ENCODE measurements at regions not wholly inside any gene's neighbourhood (a gene's known extent, or its start where the extent isn't known, plus 50 kb on each side); places are given as distances from the start of the nearest gene placed in this dataset.
"Not testable (repeated sequence)": the region's sequence is repeated elsewhere in the genome, so short reads cannot be mapped to it uniquely, and the experiment has no call there.

DNA sequence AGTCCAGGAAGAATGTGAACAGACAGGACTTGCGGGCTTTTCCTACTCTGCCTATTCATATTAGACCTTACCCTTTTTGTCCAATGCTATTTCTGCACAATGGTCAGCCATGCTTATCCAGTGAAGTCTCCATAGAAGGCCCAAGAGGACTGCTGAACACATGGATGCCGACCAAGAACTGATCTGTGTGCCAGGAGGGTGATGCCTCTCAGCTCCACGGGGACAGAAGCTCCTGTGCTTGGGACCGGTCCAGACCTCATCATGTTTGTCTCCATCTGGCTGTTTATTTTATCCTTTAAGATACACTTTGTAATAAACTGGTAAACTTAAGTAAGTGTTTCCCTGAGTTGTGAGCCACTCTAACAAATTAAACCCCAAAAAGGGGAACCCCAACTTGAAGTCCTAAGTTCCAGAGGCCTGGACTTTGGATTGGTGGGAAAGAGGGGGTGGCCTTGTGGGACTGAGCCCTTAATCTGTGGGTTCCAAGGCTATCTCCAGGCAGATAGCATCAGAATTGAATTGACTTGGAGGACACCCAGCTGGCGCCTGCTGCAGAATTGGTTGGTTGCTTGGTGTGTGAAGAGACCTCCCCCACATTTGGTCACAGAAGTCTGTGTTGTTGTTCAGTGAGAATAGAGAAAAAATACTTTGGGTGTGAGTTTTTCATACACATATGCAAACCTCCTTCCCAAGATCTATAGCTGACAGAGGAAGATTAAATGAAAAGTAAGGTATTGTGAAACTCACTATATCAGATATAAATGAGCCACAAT, 57.9 kb upstream of the ANKH start:
- DNase-seq = no peak

GRCh38 chr5:14928661-14929060, 57.1 kb upstream of the ANKH start:
- DNase-seq = no peak

GRCh38 chr5:14925326-14925725, 53.7 kb upstream of the ANKH start:
- DNase-seq = no peak

- DNase-seq = not testable (repeated sequence)
Observed at GRCh38 chr5:14922952-14923351, 51.4 kb upstream of the ANKH start.

DNA sequence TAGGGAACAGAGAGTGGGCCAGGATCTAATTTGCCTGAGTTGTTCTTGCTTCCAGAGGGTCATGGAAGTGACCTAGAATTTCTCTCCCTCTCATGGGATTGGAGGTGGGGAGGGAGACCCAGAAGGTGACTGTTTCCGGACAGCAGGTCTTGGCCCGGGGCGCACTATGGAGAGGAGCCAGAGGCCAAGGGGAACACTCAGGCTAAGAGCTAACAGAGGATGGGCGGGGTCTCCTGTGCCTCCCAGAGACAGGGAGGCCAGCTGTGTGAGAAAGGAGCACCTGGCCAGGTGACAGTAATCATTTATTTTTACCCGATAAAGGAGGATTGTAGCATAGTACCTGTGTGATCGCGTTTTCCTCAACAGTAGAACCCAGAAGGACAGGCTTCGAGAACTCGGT, 50.9 kb upstream of the ANKH start:
- DNase-seq = no peak
